K562 (cell line): ENCODE measurements at regions not wholly inside any gene's neighbourhood (a gene's known extent, or its start where the extent isn't known, plus 50 kb on each side); places are given as distances from the start of the nearest gene placed in this dataset.

ENCODE experiments used
- ATAC-seq: fragments of 200-7000 bp; cut with Tn5 transposase; 3 replicates; pipeline ENCODE4 v1.9.1; 2020; ENCODE audit warnings: moderate library complexity
- BruUV-seq: library from RNA; stranded (reverse); fragments of 400-500 nt; replicated peaks from 2 replicates; lab custom pipeline; 2021; lab: Mats Ljungman, UMichigan
- CTCF ChIA-PET: fragments of 300-600 bp; formaldehyde crosslinking; extraction: SDS; loops from one replicate; lab custom pipeline; 2021; ENCODE audit warnings: low intra/inter-chr PET ratio; lab: Yijun Ruan, JAX
- POLR2A ChIA-PET: fragments of 300-600, 350-650 bp; sonication (Branson Sonifier 250); formaldehyde crosslinking; extraction: SDS; loops from one replicate; lab custom pipeline; 2021; ENCODE audit warnings: antibody characterized with exemption, inconsistent platforms; lab: Yijun Ruan, JAX
- DNase-seq, 4 experiments: peaks; one replicate each; pipeline versions ENCODE4 v3.0.0 to v3.0.0-alpha.2; 2011 to 2018; ENCODE audit warnings: low spot score in 3 of 4, mixed read lengths in 3 of 4; ENCODE audit errors: extremely low read depth in 1 of 4
- FAIRE-seq: peaks from 2 replicates; lab custom pipeline; 2011; peaks lifted over from hg19 to GRCh38; lab: Jason Lieb, UNC
- H2AFZ ChIP-seq: 2 replicates; pipeline ENCODE4 v1.6.0; 2011; ENCODE audit warnings: low read depth, low read length, control low read depth, inconsistent platforms
- H3K27ac ChIP-seq: fragments of 200-600 bp; 3 replicates; pipeline ENCODE4 v1.8.0; 2011; ENCODE audit warnings: low read depth, mild to moderate bottlenecking, control low read depth, inconsistent platforms, low read length, moderate library complexity, mixed read lengths; ENCODE audit errors: extremely low read depth
- H3K27me3 ChIP-seq, 2 experiments: fragments of 300-600 bp in 1 of 2; 2 replicates in 1 of 2; 3 replicates in 1 of 2; pipeline versions ENCODE4 v1.6.0 to v1.8.0; 2011; ENCODE audit warnings: inconsistent platforms in 2 of 2, low read length in 2 of 2, mild to moderate bottlenecking in 1 of 2, mixed read lengths in 1 of 2, moderate library complexity in 1 of 2; ENCODE audit not compliant: control insufficient read depth in 2 of 2, insufficient read depth in 2 of 2
- H3K36me3 ChIP-seq: fragments of 300-600 bp; 3 replicates; pipeline ENCODE4 v1.8.0; 2011; ENCODE audit warnings: mild to moderate bottlenecking, low read length, inconsistent platforms; ENCODE audit not compliant: control insufficient read depth, insufficient read depth
- H3K4me1 ChIP-seq, 2 experiments: fragments of 200-600 bp in 1 of 2; replicated peaks in 1 of 2; 2 replicates in 1 of 2; 3 replicates in 1 of 2; pipeline versions ENCODE4 v1.5.1 to v1.8.0; 2011; ENCODE audit warnings: inconsistent platforms in 2 of 2, low read length in 2 of 2, mild to moderate bottlenecking in 1 of 2, mixed read lengths in 1 of 2, moderate library complexity in 1 of 2; ENCODE audit not compliant: control insufficient read depth in 2 of 2, insufficient read depth in 2 of 2
- H3K4me2 ChIP-seq: 2 replicates; pipeline ENCODE4 v1.6.1; 2011; ENCODE audit warnings: low read length, control low read depth, inconsistent platforms, mixed read lengths; ENCODE audit not compliant: insufficient read depth
- H3K4me3 ChIP-seq: fragments of 200-600 bp; sonication (generic), shearing (Covaris generic); 2 replicates; pipeline ENCODE4 v1.5.1; 2016; ENCODE audit warnings: control low read depth, inconsistent platforms
- H3K79me2 ChIP-seq: fragments of 200-600 bp; 3 replicates; pipeline ENCODE4 v1.8.0; 2011; ENCODE audit warnings: low read length, inconsistent platforms; ENCODE audit not compliant: control insufficient read depth, insufficient read depth
- H3K9ac ChIP-seq, 2 experiments: 2 replicates each; pipeline versions ENCODE4 v1.6.0 to v1.6.1; 2011; ENCODE audit warnings: low read depth in 2 of 2, low read length in 2 of 2, control low read depth in 1 of 2, inconsistent platforms in 1 of 2, mild to moderate bottlenecking in 1 of 2, mixed read lengths in 1 of 2; ENCODE audit not compliant: insufficient read depth in 1 of 2
- H3K9me1 ChIP-seq: one replicate; pipeline ENCODE4 v1.6.0; 2011; ENCODE audit warnings: inconsistent platforms, mild to moderate bottlenecking, low read length, moderate library complexity; ENCODE audit not compliant: control insufficient read depth, insufficient read depth
- H3K9me3 ChIP-seq: replicated peaks from 2 replicates; pipeline ENCODE4 v1.5.1; 2011; ENCODE audit warnings: low read depth, low read length, inconsistent platforms; ENCODE audit not compliant: control insufficient read depth, insufficient read depth
- H4K20me1 ChIP-seq: replicated peaks from 2 replicates; pipeline ENCODE4 v1.6.1; 2011; ENCODE audit warnings: low read length, inconsistent platforms, mixed read lengths; ENCODE audit not compliant: control insufficient read depth, insufficient read depth
- ELF1 ChIP-seq: fragments of 200-800 bp; sonication (Bioruptor generic); IDR thresholded peaks from 2 replicates; pipeline ENCODE4 v1.6.1; 2016; ENCODE audit warnings: missing genetic modification characterization, missing compliant biosample characterization
- KLF10 ChIP-seq: fragments of 250-450 bp; sonication (Bioruptor Pico); IDR thresholded peaks from 2 replicates; pipeline ENCODE4 v1.6.1; 2021; ENCODE audit warnings: matching md5 sums
- XRCC3 ChIP-seq: fragments of 450-650 bp; IDR thresholded peaks from 2 replicates; pipeline ENCODE4 v1.6.1; 2017; ENCODE audit warnings: mild to moderate bottlenecking, moderate library complexity
- WGBS: fragments of 100-300 bp; shearing (Covaris generic); methylation state at CpG from one replicate; pipeline ENCODE4 v1.1.6; 2016; ENCODE audit warnings: low coverage, mixed read lengths; ENCODE audit not compliant: insufficient coverage; ENCODE audit errors: missing lambda C conversion rate; 5-methylcytosine and 5-hydroxymethylcytosine counted together
- in situ Hi-C: fragments of 300-500 bp; cut with MboI; formaldehyde crosslinking; loops from 4 replicates; pipeline ENCODE4 v1.15.0; 2018; ENCODE audit warnings: inconsistent platforms, mixed read lengths
- intact Hi-C: fragments of 100-400 bp; cut with micrococcal nuclease; formaldehyde crosslinking; loops from 2 replicates; pipeline ENCODE4 v1.14.2; 2022

DNA sequence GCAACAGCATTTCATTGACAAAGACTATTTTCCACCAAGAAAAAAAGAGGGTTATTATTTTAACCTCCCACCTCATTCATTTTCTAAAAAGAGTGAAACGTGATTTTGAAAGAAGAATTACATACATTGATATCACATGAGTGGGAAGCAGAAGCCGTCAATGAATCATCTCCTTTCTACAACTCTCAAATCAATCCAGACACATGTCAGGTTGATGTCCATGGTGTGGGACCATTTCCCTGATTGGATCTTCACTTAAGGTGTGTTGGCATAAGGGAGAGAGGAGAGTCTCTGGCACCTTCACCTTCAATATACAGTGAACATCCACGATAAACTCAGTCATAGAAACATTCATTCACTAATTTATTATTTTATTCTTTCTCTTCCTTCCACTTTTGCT lies 1095.1 kb downstream of the BCL11B start:
- intact Hi-C loops (no loop called here), in situ Hi-C loops (no loop called here)
- Histone ChIP-seq H3K9me3 (no peaks in the 10 kb centered on the region), H4K20me1 (no peaks in the 10 kb centered on the region), H2AFZ (no peak overlapping the region), H3K27me3 (no peaks in the 10 kb centered on the region), H3K4me2 (no peak overlapping the region), H3K9ac (no peak overlapping the region), H3K79me2 (no peaks in the 10 kb centered on the region), H3K9me1 (no peaks in the 10 kb centered on the region), H3K4me3 (no peak overlapping the region), H3K36me3 (no peaks in the 10 kb centered on the region), H3K27ac (no peak overlapping the region), H3K4me1 (no peaks in the 10 kb centered on the region)
- ChIA-PET CTCF (no interaction called here), POLR2A (no interaction called here)
- BruUV-seq: no TSS peak
- DNase-seq (no peak), FAIRE-seq (no peak), ATAC-seq (no peak)
- TF ChIP-seq KLF10 (CRISPR knock-in tag): no peak
- WGBS: 0% methylated on average over 3 of the region's 3 CpGs

DNA sequence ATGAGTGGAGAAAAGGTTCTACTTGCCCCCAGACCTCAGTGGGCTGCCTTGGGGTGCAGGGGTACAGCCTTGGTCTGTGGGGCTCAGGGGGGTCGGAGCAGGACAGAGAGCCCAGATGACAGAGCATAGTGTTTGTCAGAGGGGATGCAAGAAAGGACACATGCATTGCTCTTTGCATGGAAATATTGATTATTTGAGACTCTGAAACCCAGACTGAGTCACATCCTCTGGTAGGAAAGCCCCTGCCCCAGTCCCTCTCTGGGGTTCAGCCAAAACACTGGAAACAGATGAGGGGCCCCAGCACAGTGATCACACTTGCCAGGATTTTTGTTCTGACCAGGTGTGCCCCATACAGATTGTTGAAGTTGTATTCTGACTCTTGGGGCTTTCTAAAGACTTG lies 1094.4 kb downstream of the BCL11B start:
- no peak overlapping the region for H3K9ac ChIP-seq
- no peaks in the 10 kb centered on the region for H3K4me1 ChIP-seq
- TF ChIP-seq XRCC3 (no peak), ELF1 (tag) (no peak)
- in situ Hi-C loops (no loop called here), intact Hi-C loops (no loop called here)
- FAIRE-seq: no peak
- H3K36me3 ChIP-seq: no peaks in the 10 kb centered on the region
- no peak overlapping the region for H3K4me2 ChIP-seq
- 17% methylated on average over 1 of the region's 1 CpG for WGBS
- H3K9me1 ChIP-seq: no peaks in the 10 kb centered on the region
- ChIA-PET POLR2A (no interaction called here), CTCF (no interaction called here)
- no peaks in the 10 kb centered on the region for H3K79me2 ChIP-seq
- no peak for DNase-seq
- no peaks in the 10 kb centered on the region for H3K27me3 ChIP-seq
- no TSS peak for BruUV-seq
- H3K27ac ChIP-seq: no peak overlapping the region
- H4K20me1 ChIP-seq: no peaks in the 10 kb centered on the region
- no peaks in the 10 kb centered on the region for H3K9me3 ChIP-seq
- H3K4me3 ChIP-seq: no peak overlapping the region
- no peak for ATAC-seq
- no peak overlapping the region for H2AFZ ChIP-seq
